ENCODE measurements at regions not wholly inside any gene's neighbourhood (a gene's known extent, or its start where the extent isn't known, plus 50 kb on each side); places are given as distances from the start of the nearest gene placed in this dataset.
"Not testable (repeated sequence)": the region's sequence is repeated elsewhere in the genome, so short reads cannot be mapped to it uniquely, and the experiment has no call there.

DNA sequence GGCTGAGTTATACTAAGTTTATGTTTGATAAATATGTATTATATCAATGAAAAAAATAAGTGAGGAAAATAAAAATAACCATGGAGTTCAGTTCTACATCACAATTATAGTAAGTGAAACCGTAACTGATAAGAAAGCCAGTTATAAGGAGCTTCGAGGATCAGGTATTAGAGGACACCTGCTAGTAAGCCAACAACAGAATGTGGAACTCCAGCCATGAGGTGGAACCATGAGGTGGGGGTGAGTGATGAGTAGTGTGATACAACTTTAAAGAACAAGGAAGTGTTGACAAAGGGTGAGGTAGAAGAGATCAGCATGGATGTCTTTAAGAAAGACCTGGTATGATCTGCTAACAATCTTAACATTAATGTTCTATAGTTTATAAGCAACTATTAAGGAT, 452.9 kb downstream of the GUCY1A2 start:
- H3K4me3 ChIP-seq (replicated peaks in 1 of 2; ENCODE audit: low read depth in 2 of 2, low read length in 2 of 2): no peak overlapping the region
- TF ChIP-seq, protein P1, sequence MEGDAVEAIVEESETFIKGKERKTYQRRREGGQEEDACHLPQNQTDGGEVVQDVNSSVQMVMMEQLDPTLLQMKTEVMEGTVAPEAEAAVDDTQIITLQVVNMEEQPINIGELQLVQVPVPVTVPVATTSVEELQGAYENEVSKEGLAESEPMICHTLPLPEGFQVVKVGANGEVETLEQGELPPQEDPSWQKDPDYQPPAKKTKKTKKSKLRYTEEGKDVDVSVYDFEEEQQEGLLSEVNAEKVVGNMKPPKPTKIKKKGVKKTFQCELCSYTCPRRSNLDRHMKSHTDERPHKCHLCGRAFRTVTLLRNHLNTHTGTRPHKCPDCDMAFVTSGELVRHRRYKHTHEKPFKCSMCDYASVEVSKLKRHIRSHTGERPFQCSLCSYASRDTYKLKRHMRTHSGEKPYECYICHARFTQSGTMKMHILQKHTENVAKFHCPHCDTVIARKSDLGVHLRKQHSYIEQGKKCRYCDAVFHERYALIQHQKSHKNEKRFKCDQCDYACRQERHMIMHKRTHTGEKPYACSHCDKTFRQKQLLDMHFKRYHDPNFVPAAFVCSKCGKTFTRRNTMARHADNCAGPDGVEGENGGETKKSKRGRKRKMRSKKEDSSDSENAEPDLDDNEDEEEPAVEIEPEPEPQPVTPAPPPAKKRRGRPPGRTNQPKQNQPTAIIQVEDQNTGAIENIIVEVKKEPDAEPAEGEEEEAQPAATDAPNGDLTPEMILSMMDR (IDR thresholded peaks at IDR 0.05; ENCODE audit: low read depth, low read length): no peak
- no peak for DNase-seq (ENCODE audit: low read depth in 2 of 2)

DNA sequence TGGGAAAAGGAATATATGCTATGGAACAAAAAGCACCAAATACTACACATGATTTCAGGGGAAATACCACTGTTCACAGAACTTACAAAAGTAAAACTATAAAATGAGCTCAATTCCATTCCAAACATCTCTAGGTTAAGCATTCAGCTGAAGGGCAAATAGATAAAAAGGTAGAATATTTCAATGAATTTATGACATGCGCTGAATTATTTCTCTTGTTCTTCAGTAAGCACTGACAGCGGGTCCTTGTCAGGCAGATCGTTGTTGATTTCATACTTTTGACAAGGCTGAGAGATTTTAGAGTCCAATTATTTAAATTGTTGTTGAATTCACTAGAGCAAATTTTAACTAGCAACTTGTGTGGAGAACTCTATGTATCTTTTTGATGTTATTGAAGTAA, 449.6 kb downstream of the GUCY1A2 start:
- H3K4me3 ChIP-seq (replicated peaks in 1 of 2; ENCODE audit: low read depth in 2 of 2, low read length in 2 of 2): no peak overlapping the region
- DNase-seq (ENCODE audit: low read depth in 2 of 2): no peak
- TF ChIP-seq, protein P1 (IDR thresholded peaks at IDR 0.05; ENCODE audit: low read depth, low read length): no peak

DNA sequence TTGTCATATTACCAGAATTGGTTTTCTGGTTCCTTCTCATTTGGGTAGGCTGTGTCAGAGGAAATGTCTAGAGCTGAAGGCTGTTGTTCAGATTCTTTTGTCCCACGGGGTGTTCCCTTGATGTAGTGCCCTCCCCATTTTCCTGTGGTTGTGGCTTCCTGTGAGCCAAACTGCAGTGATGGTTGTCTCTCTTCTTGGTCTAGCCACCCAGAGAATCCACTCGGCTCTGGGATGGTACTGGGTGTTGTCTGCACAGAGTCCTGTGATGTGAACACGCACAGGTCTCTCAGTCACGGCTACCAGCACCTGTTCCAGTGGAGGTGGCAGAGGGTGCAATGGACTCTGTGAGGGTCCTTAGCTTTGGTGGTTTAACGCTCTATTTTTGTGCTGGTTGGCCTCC, 440.9 kb downstream of the GUCY1A2 start:
- H3K4me3 ChIP-seq (replicated peaks in 1 of 2; ENCODE audit: low read depth in 2 of 2, low read length in 2 of 2); DNase-seq (ENCODE audit: low read depth in 2 of 2): not testable (repeated sequence)

DNA sequence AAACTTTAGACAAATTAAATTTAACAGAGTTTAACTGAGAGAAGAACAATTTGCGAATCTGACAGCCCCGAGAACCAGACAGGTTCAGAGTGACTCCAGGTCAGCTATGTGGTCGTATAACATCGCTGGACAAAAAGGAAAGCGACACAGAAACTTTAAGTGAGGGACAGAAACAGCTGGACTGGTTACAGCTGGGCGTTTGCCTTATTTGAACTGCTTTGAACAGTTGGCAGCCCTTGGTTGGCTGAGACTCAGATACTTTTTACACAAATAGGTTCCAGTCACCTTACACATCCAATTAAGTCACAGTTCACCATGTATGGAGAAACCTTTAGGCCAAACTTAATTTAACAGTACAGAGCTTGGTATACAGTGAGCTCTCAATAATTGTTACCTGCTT, 436.9 kb downstream of the GUCY1A2 start:
- no peak for DNase-seq (ENCODE audit: low read depth in 2 of 2)
- H3K4me3 ChIP-seq (replicated peaks in 1 of 2; ENCODE audit: low read depth in 2 of 2, low read length in 2 of 2): no peak overlapping the region
- TF ChIP-seq, protein P1 (IDR thresholded peaks at IDR 0.05; ENCODE audit: low read depth, low read length): no peak

DNA sequence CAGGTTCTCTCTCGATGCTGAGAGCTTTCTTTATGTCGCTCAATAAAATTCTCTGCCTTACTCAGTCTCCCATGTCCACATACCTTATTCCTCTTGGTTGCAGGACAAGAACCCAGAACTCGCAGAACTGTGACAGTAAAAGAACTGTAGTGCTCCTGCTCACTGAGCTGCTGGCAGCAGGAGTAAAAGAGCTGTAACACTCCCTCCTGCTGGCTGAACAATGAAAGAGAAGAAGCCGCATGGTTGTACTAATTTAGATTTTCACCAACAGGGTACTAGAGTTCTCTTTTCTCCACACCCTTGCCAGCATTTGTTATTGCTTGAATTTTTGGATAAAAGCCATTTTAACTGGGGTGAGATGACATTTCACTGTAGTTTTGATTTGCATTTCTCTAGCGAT, 433.2 kb downstream of the GUCY1A2 start:
- TF ChIP-seq, protein P1 (IDR thresholded peaks at IDR 0.05; ENCODE audit: low read depth, low read length): peak; percentile 55
- DNase-seq (ENCODE audit: low read depth in 2 of 2): peak; percentile 63 to 65
- no peak overlapping the region for H3K4me3 ChIP-seq (replicated peaks in 1 of 2; ENCODE audit: low read depth in 2 of 2, low read length in 2 of 2)

DNA sequence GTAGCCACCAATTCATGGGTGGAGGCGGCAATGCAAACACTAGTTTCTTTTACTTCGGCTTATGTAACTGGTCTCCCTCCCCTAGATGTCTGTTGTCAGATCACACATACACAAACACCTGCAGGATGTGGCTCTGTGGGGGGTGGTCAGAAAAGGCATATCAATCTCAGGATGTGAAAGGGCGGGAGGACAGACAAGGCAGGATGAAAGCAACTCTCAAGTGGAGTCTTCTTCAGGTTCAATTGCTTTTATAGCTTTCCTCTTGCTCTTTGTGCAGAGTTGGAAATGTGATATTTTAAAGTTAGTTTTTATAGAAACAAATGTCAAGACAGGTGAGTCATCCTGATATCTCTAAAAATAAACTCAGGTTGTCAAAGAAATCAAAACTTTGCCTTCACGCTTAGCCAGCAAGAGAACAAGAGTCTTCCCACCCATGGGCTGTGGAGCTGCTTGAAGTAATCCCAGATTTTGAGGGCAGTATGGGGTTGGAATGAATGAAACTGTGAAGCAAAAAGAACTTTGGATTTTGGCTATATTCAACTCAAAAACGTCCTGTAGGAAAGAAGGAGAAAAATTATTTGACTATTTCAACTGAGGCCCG, 423.4 kb downstream of the GUCY1A2 start:
- TF ChIP-seq, protein P1 (IDR thresholded peaks at IDR 0.05; ENCODE audit: low read depth, low read length): no peak
- H3K4me3 ChIP-seq (replicated peaks in 1 of 2; ENCODE audit: low read depth in 2 of 2, low read length in 2 of 2): no peak overlapping the region
- DNase-seq (ENCODE audit: low read depth in 2 of 2): no peak

DNA sequence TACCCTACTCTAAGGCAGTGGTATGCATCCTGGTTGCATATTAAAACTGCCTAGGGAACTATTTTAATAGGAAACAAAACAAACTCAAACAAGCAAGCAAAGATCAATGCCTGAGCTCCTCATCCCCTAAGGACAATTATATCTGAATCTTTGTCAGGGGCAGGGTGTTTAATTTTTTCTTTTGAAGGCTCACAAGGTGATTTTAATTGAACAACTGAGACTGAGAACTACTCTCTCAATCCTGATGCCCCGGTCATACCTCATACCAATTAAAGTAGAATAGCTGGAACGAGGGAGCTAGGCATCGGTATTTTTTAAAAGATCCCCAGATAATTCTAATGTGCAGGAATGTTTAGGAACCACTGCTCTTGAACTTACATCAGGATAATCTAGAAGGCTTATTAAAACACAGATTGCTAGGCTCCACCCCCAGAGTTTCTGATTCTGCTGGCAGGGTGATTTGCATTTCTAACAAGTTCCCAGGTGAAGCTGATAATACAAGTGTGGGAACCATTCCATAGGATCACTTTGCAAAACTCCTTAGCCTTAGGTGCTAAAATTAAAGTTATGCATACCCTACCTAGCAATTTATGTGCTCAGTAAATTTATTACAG, 416.5 kb downstream of the GUCY1A2 start:
- TF ChIP-seq, protein P1 (IDR thresholded peaks at IDR 0.05; ENCODE audit: low read depth, low read length): no peak
- H3K4me3 ChIP-seq (replicated peaks in 1 of 2; ENCODE audit: low read depth in 2 of 2, low read length in 2 of 2): no peak overlapping the region
- DNase-seq (ENCODE audit: low read depth in 2 of 2): no peak
